Colonic mucosa (tissue), 4 donors: ENCODE measurements at regions not wholly inside any gene's neighbourhood (a gene's known extent, or its start where the extent isn't known, plus 50 kb on each side); places are given as distances from the start of the nearest gene placed in this dataset.

Experiments
- DNase-seq: peaks from one replicate; pipeline ENCODE4 v3.0.0-alpha.2; 2020
- H3K27ac ChIP-seq: fragments of 200-600 bp; one replicate; pipeline ENCODE4 v1.8.0; 2021
- H3K27me3 ChIP-seq: fragments of 200-600 bp; one replicate; pipeline ENCODE4 v1.8.0; 2021
- H3K36me3 ChIP-seq: fragments of 200-600 bp; one replicate; pipeline ENCODE4 v1.8.0; 2021
- H3K4me1 ChIP-seq: fragments of 200-600 bp; one replicate; pipeline ENCODE4 v1.8.0; 2021; ENCODE audit warnings: mild to moderate bottlenecking
- H3K4me3 ChIP-seq: fragments of 200-600 bp; one replicate; pipeline ENCODE4 v1.8.0; 2021
- H3K9ac ChIP-seq, 2 donors: one replicate each; pipeline ENCODE4 v1.7.0; 2013; ENCODE audit warnings: control low read depth in 2 of 2, low read depth in 2 of 2, low read length in 2 of 2
- H3K9me3 ChIP-seq: fragments of 200-600 bp; one replicate; pipeline ENCODE4 v1.8.0; 2021
- intact Hi-C: fragments of 100-400 bp; cut with DNase I; formaldehyde crosslinking; loops from one replicate; pipeline ENCODE4 v1.14.1; 2022
- TF ChIP-seq, protein P1 (sequence below): fragments of 200-600 bp; IDR thresholded peaks from one replicate; pipeline ENCODE4 v1.8.0; 2022; ENCODE audit warnings: antibody characterized with exemption, mild to moderate bottlenecking
- donor health status: healthy.
- donor health status: DM: no; HTN: no; CAD: no.
- donor health status: DM: no; HTN: no; CAD: no.

DNA sequence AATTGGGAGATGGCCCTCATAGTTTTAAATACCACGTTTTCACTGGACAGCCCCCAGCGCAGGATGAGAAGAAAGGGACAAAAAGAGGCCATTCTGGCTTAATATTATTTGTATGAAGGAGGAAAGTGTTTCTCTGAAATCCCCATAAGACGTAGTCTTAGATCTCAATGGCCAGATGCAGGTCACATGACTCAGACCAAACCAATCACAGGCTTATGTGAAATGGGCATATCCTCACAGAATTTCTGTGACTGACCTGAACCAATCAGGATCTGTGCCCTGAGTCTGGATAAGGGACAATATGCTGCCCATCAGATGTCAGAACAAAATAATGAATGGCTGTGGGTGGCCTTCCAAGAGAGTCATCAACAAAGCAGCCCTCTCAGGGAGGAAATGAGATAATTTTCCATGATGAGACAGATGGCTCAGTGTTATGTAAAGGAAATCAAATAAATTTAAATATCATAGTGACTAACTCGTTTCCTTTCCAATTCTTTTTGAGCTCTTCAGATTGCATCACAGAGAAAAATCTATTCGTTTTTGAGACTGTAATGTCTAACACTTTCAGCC lies 1009.5 kb upstream of the TMEM132C start:
- intact Hi-C loops, result no loop called here
- no peak overlapping the region for H3K4me3 ChIP-seq
- no peaks in the 10 kb centered on the region for H3K36me3 ChIP-seq
- no peaks in the 10 kb centered on the region for H3K27me3 ChIP-seq
- H3K9ac ChIP-seq, result no peak overlapping the region
- no peaks in the 10 kb centered on the region for H3K9me3 ChIP-seq
- no peak for DNase-seq
- H3K27ac ChIP-seq, result no peak overlapping the region
- H3K4me1 ChIP-seq, result no peaks in the 10 kb centered on the region
- TF ChIP-seq, protein P1, sequence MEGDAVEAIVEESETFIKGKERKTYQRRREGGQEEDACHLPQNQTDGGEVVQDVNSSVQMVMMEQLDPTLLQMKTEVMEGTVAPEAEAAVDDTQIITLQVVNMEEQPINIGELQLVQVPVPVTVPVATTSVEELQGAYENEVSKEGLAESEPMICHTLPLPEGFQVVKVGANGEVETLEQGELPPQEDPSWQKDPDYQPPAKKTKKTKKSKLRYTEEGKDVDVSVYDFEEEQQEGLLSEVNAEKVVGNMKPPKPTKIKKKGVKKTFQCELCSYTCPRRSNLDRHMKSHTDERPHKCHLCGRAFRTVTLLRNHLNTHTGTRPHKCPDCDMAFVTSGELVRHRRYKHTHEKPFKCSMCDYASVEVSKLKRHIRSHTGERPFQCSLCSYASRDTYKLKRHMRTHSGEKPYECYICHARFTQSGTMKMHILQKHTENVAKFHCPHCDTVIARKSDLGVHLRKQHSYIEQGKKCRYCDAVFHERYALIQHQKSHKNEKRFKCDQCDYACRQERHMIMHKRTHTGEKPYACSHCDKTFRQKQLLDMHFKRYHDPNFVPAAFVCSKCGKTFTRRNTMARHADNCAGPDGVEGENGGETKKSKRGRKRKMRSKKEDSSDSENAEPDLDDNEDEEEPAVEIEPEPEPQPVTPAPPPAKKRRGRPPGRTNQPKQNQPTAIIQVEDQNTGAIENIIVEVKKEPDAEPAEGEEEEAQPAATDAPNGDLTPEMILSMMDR, result no peak

DNA sequence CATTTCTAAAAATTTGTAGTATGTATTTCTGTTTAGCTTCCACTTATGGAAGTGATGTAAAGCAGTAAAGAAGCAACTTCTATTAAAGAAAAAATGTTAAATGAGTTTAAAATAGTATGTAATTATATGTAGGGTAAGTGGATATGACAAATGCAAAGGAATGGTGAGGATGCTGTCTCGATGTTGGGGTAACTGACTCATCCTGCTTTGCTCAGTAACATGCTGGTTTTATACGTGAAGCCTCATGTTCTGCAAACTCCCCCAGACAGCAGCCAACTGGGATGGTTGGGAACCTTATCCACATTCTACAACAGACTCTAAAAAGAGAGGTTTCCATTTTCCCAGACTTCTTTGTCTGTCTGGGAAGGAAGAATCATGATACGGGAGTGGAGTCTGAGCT lies 1006.4 kb upstream of the TMEM132C start:
- H3K4me3 ChIP-seq, result no peak overlapping the region
- no peak overlapping the region for H3K27ac ChIP-seq
- DNase-seq, result no peak
- H3K9me3 ChIP-seq, result no peaks in the 10 kb centered on the region
- H3K36me3 ChIP-seq, result no peaks in the 10 kb centered on the region
- no peak overlapping the region for H3K9ac ChIP-seq
- no peaks in the 10 kb centered on the region for H3K4me1 ChIP-seq
- no peaks in the 10 kb centered on the region for H3K27me3 ChIP-seq
- intact Hi-C loops, result no loop called here
- TF ChIP-seq, protein P1, result no peak

DNA sequence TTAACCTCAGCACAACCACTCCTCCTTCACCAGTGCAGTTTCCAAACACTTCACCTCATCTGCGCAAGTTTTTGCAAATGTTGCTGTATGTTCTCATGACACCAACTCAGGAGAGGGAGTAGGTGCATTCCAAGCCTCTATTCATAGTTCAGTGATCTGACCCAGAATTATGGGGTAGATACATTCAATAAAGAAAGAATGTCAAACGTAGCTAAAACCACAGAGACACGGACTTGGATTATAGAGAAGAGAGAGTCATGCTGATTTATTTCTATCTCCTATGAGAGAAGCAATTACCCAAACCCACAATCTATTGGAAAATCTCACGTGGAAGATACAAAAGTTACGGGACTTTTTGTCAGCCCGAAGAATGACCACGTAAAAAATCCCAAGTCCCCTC lies 1006.0 kb upstream of the TMEM132C start:
- no peak overlapping the region for H3K9ac ChIP-seq
- no peak for DNase-seq
- H3K36me3 ChIP-seq, result no peaks in the 10 kb centered on the region
- H3K27me3 ChIP-seq, result no peaks in the 10 kb centered on the region
- intact Hi-C loops, result no loop called here
- no peaks in the 10 kb centered on the region for H3K9me3 ChIP-seq
- H3K4me3 ChIP-seq, result no peak overlapping the region
- H3K4me1 ChIP-seq, result no peaks in the 10 kb centered on the region
- TF ChIP-seq, protein P1, result no peak
- H3K27ac ChIP-seq, result no peak overlapping the region

DNA sequence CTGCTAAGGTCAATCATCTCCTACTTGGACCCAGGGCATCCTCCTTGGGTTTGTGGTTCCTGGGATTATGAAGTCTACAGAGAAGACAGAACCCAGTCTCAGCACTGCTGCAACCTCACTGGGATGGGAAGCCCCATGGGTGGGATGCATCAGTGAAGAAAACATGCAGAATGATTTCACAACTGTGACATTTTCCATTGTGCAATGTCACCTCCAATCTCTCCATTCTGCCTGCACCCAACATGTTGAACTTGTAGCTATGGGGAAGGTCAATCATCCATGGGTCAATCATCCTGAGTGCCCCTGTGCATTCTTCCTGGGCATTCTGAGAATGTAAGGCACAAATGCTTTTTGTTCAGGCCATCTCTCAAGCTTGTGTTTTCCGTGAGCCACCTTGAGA lies 1004.4 kb upstream of the TMEM132C start:
- no peaks in the 10 kb centered on the region for H3K4me1 ChIP-seq

DNA sequence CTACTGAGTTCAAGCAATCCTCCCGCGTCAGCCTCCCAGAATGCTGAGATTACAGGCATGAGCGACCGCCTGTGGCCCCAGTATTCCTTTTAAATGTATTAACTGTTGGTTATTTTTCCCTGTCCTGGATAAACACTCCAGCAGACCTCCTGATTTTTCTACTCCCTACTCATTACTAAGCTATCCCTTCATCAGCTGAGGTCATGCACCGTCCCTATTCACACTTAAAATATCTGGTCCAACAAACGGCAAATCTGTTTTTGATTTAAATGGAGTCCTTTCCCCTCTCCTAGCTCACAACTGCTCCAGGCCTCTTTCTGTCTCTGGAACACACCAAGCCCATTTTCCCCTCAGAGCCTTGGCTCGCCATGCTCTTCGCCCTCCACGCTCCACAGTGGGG lies 1003.3 kb upstream of the TMEM132C start:
- intact Hi-C loops, result no loop called here
- Histone ChIP-seq H3K4me1 (no peaks in the 10 kb centered on the region), H3K9ac (no peak overlapping the region), H3K9me3 (no peaks in the 10 kb centered on the region), H3K36me3 (no peaks in the 10 kb centered on the region), H3K27me3 (no peaks in the 10 kb centered on the region), H3K27ac (no peak overlapping the region), H3K4me3 (no peak overlapping the region)
- DNase-seq, result no peak
- TF ChIP-seq, protein P1, result no peak

More for the DNA sequence above, 1004.4 kb upstream of the TMEM132C start:
- no peaks in the 10 kb centered on the region for H3K9me3 ChIP-seq
- TF ChIP-seq, protein P1, result no peak
- DNase-seq, result no peak
- intact Hi-C loops, result no loop called here
- H3K4me3 ChIP-seq, result no peak overlapping the region
- H3K9ac ChIP-seq, result no peak overlapping the region
- no peak overlapping the region for H3K27ac ChIP-seq
- H3K27me3 ChIP-seq, result no peaks in the 10 kb centered on the region
- no peaks in the 10 kb centered on the region for H3K36me3 ChIP-seq
